Adrenal gland (tissue), 9 donors: ENCODE measurements at regions not wholly inside any gene's neighbourhood (a gene's known extent, or its start where the extent isn't known, plus 50 kb on each side); places are given as distances from the start of the nearest gene placed in this dataset.
A peak's percentile ranks its signal among the peaks of the same experiment; 100 is the strongest.

Source experiments
- DNase-seq, 7 donors: peaks; one replicate each; pipeline ENCODE4 v3.0.0-alpha.2; 2019 to 2020
- H3K27ac ChIP-seq, 5 donors: fragments of 200-600 bp; sonication (generic) in 4 of 5; 1 replicate in 3 of 5; 2 replicates in 2 of 5; pipeline versions ENCODE4 v1.5.1 to v1.8.0; 2016 to 2020; ENCODE audit warnings: mild to moderate bottlenecking in 1 of 5
- H3K27me3 ChIP-seq: fragments of 200-600 bp; 2 replicates; pipeline ENCODE4 v1.8.0; 2021
- H3K36me3 ChIP-seq, 2 donors: fragments of 200-600 bp; replicated peaks in 1 of 2; 1 replicate in 1 of 2; 2 replicates in 1 of 2; pipeline versions ENCODE4 v1.5.1 to v1.8.0; 2018 to 2022
- H3K4me1 ChIP-seq, 2 donors: fragments of 200-600 bp; replicated peaks in 1 of 2; 1 replicate in 1 of 2; 2 replicates in 1 of 2; pipeline versions ENCODE4 v1.5.1 to v1.8.0; 2018 to 2021
- H3K4me3 ChIP-seq, 4 donors: fragments of 200-600 bp; sonication (generic) in 3 of 4; one replicate each; pipeline ENCODE4 v1.5.1; 2016 to 2018
- H3K9me3 ChIP-seq, 3 donors: fragments of 200-600 bp; sonication (generic) in 1 of 3; replicated peaks in 1 of 3; 1 replicate in 2 of 3; 2 replicates in 1 of 3; pipeline versions ENCODE4 v1.5.1 to v1.8.0; 2016 to 2021
- POLR2A ChIP-seq, 2 donors: fragments of 450-650 bp; IDR thresholded peaks; one replicate each; pipeline ENCODE4 v1.6.1; 2017; ENCODE audit warnings: antibody characterized with exemption in 2 of 2, mild to moderate bottlenecking in 2 of 2, moderate library complexity in 1 of 2
- WGBS, 4 donors: extraction: QIAGEN DNeasy Blood & Tissue Kit in 2 of 4; methylation state at CpG; one replicate each; pipeline versions ENCODE4 v1.1.5 to v1.1.7; 2013 to 2017; 5-methylcytosine and 5-hydroxymethylcytosine counted together
- intact Hi-C, 2 donors: fragments of 100-400 bp; cut with DNase I; formaldehyde crosslinking; loops; one replicate each; pipeline versions ENCODE4 v1.14.1 to v1.15.0; 2022 to 2023
- TF ChIP-seq, protein P1 (sequence below), 6 experiments: fragments of 450-650 bp in 4 of 6; fragments of 200-600 bp in 2 of 6; sonication (generic) in 1 of 6; IDR thresholded peaks; 1 replicate in 5 of 6; 2 replicates in 1 of 6; pipeline versions ENCODE4 v1.5.1 to v1.8.0; 2016 to 2021; ENCODE audit warnings: antibody characterized with exemption in 6 of 6, mild to moderate bottlenecking in 2 of 6, moderate library complexity in 1 of 6
- donor health status: healthy with polysubstance abuse.
- donor health status: Bipolar disorder and iron deficiency.
- donor health status: DM: yes; HTN: yes; CAD: no.
- donor health status: DM: no; HTN: no; CAD: no.
- donor health status: DM: no; HTN: no; CAD: no.

DNA sequence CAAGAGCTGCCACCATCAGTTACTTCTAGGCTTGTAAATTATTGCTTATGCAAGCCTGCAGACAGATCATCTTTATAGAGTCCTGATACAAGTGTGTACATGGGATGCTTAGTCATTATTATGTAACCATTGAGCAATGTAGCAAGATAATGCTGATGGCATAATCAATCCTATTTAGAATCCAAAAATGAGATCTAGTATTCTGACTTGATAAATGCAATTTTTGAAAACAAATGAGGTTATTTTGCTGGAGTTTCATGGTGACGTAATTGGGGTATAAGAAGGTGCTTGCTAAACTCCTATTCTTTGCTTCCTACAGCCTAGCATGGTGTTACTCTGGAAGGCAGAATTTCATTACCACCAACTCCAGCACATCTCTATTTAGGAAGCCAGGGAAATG lies 801.7 kb upstream of the PRMT6 start:
- Histone ChIP-seq H3K4me3 (no peak overlapping the region), H3K4me1 (no peaks in the 10 kb centered on the region), H3K36me3 (no peaks in the 10 kb centered on the region), H3K9me3 (no peaks in the 10 kb centered on the region), H3K27me3 (no peaks in the 10 kb centered on the region), H3K27ac (no peak overlapping the region)
- intact Hi-C loops = no loop called here
- 55 to 71% (median 63%) methylated on average over 1 of the region's 1 CpG for WGBS, 4 donors
- TF ChIP-seq, protein P1, sequence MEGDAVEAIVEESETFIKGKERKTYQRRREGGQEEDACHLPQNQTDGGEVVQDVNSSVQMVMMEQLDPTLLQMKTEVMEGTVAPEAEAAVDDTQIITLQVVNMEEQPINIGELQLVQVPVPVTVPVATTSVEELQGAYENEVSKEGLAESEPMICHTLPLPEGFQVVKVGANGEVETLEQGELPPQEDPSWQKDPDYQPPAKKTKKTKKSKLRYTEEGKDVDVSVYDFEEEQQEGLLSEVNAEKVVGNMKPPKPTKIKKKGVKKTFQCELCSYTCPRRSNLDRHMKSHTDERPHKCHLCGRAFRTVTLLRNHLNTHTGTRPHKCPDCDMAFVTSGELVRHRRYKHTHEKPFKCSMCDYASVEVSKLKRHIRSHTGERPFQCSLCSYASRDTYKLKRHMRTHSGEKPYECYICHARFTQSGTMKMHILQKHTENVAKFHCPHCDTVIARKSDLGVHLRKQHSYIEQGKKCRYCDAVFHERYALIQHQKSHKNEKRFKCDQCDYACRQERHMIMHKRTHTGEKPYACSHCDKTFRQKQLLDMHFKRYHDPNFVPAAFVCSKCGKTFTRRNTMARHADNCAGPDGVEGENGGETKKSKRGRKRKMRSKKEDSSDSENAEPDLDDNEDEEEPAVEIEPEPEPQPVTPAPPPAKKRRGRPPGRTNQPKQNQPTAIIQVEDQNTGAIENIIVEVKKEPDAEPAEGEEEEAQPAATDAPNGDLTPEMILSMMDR (IDR thresholded peaks at IDR 0.05) = no peak
- TF ChIP-seq POLR2A (IDR thresholded peaks at IDR 0.05) = no peak
- DNase-seq = no peak

DNA sequence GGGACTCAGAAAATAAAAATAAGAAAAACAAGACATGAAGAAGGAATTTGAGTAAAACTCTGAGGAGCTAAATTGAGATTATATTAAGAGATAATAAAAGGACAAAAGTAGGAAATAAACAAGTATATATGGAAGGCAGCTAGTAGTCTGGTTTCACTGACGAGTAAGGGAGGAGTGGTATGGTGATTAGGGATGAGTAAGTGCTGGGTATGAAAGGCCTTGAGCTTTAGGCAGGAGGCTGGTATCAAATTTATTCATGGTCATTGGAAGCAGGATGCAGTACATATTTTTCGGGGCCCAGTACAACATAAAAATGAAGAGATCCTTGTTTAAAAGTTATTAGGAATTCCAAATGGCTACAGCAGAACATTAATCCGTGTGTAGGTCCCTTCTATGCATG lies 789.7 kb upstream of the PRMT6 start:
- intact Hi-C loops = no loop called here
- 43 to 61% (median 47%) methylated on average over 3 of the region's 3 CpGs for WGBS, 4 donors
- TF ChIP-seq POLR2A (IDR thresholded peaks at IDR 0.05) = no peak
- TF ChIP-seq, protein P1 (IDR thresholded peaks at IDR 0.05) = no peak
- H3K36me3 ChIP-seq = no peaks in the 10 kb centered on the region
- H3K27me3 ChIP-seq = no peaks in the 10 kb centered on the region
- no peak for DNase-seq
- H3K27ac ChIP-seq = no peak overlapping the region
- H3K4me3 ChIP-seq = no peak overlapping the region
- H3K9me3 ChIP-seq = peaks cover 0 to 8% (median 0%) of the 10 kb centered on the region in 3 donors
- H3K4me1 ChIP-seq = no peaks in the 10 kb centered on the region

DNA sequence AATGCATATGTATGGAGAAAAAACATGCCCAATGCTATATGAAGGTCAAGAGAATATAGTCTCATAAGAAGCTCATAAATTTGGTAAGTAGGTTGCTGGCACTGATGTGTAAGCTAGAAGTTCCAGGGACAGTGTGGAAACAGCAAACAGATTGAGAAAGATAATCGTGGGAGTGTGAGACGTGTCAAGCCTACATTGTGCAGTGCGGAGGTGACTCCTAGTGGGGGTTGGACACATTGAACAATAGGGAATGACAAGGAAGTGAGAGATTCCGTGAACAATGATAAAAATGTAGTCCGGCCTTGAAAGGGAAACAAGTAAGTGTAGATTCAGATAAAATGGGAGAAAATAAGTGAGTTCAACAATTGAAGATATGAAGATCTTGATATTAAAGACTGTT lies 788.4 kb upstream of the PRMT6 start:
- H3K9me3 ChIP-seq = no peaks in the 10 kb centered on the region
- intact Hi-C loops = no loop called here
- peak in 5 of 7 donors; percentile 13 to 58 (median 15) for DNase-seq
- 16 to 26% (median 20%) methylated on average over 5 of the region's 5 CpGs for WGBS, 4 donors
- no peaks in the 10 kb centered on the region for H3K36me3 ChIP-seq
- TF ChIP-seq, protein P1 (IDR thresholded peaks at IDR 0.05) = peak in 3 of 6 experiments; percentile 13 to 20 (median 19)
- TF ChIP-seq POLR2A (IDR thresholded peaks at IDR 0.05) = no peak
- H3K27me3 ChIP-seq = no peaks in the 10 kb centered on the region
- no peak overlapping the region for H3K4me3 ChIP-seq
- no peaks in the 10 kb centered on the region for H3K4me1 ChIP-seq
- no peak overlapping the region for H3K27ac ChIP-seq

DNA sequence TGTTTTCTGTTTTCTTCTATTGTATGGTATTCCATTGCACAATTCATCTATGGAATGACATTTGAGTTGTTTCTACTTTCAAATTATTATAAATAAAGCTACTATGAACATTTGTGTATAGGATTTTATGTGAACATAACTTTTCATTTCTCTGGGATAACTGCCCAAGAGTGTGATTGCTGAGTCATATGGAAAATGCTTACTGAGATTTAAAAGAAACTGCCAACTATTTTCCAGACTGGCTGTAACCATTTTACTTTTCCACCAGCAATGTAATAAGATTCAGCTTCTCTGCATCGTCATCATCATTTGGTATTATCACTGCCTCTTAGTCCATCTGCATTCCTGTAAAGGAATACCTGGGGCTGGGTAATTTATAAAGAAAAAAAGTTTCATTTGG lies 779.6 kb upstream of the PRMT6 start:
- H3K9me3 ChIP-seq = no peaks in the 10 kb centered on the region
- 61 to 88% (median 66%) methylated on average over 1 of the region's 1 CpG for WGBS, 4 donors

More for the DNA sequence above, 779.6 kb upstream of the PRMT6 start:
- no peak overlapping the region for H3K4me3 ChIP-seq
- no peaks in the 10 kb centered on the region for H3K36me3 ChIP-seq
- H3K27ac ChIP-seq = no peak overlapping the region
- DNase-seq = no peak
- H3K27me3 ChIP-seq = no peaks in the 10 kb centered on the region
- no peak for TF ChIP-seq POLR2A (IDR thresholded peaks at IDR 0.05)
- TF ChIP-seq, protein P1 (IDR thresholded peaks at IDR 0.05) = no peak
- no peaks in the 10 kb centered on the region for H3K4me1 ChIP-seq
- intact Hi-C loops = no loop called here
